ENCODE measurements at regions not wholly inside any gene's neighbourhood (a gene's known extent, or its start where the extent isn't known, plus 50 kb on each side); places are given as distances from the start of the nearest gene placed in this dataset.
A peak's percentile ranks its signal among the peaks of the same experiment; 100 is the strongest.
"Not testable (repeated sequence)": the region's sequence is repeated elsewhere in the genome, so short reads cannot be mapped to it uniquely, and the experiment has no call there.

DNA sequence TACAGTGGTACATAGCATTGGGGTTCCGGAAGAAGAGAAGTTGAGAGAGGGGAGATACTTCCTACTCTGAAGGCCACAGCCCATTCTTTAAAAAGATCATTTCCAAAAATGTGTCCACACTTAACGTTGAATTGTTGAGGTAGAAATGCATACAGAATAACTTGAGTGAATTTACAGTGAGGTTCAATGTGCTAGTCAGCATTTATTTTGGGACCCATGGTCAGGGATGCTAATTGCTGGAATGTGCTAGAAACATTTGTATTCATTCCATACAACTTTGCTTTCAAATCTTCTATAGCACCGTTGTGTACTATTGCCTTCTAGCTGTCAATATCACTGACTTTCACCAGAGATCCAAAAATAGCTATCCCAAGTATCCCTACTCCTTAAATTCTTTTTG lies 325.9 kb downstream of the SATB2 start:
- no peak for DNase-seq (ENCODE audit: low read depth)

DNA sequence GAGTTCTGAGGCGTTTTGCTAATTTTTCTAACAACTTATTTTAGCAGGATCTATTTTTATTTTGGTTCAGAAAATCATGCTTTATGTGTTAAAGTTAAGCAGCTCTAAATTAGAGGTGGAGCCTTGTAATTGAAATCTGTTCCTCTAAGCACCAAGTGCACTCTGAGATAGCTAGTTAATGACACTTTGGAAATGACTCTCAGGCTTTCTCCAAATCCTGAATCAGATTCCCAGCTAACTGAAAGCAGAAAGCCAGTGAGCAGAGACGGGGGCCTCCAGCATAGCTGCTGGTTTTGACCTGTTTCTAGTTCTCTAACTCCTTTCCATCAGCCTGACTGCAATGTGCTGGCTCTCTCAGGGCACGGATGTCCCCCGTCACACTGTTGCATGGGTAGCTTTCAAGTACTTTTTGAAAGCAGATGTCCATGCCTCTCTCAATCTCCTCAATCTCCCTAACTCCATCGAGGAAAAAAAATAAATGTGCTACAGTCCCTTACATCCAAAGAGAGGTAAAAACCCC lies 326.5 kb downstream of the SATB2 start:
- DNase-seq (ENCODE audit: low read depth) = no peak

DNA sequence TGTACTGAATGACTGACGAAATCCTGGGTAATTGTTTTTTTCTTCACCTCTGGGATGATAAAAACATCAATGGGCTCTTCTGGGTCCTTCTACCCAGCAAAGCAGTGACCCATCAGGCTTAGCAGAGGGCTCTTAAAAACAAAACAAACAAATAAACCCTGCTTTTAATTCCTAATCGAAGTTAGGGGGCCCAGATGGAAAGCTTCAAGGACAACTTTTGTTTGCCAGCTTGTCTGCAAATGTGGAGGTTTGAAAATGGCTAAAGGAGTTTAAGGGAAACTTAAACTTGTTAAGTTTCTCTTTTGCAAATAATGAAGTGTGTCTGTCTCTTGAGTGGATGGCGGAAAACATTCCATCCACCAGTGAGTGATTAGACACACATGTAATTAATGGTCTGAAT lies 327.2 kb downstream of the SATB2 start:
- DNase-seq (ENCODE audit: low read depth) = no peak

DNA sequence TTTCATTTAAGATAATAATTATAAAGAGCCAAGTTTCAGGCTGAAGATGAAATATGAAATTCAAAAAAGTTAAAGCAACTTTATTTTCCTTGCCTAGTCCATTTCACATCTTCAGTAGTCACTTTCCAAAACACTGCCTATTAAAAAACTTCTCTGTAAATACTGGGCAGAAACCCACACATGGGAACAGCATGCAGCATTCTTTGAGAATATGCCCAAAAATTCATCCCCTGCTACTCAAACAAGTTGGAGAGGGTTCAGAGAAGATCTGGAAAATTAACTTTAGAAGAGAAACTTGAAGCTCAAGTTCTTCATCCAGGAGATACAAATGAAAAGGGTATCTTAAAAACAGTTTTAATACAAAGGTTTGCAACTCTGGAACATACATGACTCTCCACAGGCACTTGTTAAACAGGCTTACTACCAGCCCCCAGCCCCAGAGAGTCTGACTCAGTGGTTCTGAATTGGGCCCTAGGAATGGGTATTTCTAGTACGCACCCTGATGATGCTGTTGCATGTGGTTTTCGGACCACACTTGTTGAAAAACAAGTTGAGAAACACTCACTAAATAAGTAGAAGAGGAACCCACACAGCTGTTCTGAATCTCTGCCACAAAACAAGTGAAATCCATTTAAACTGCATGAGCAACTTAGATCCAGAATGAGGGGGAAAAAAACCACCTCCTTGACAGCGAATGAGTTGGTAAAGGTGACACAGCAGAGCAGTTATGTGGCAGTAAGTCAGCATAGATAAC lies 329.1 kb downstream of the SATB2 start:
- no peak for DNase-seq (ENCODE audit: low read depth)

DNA sequence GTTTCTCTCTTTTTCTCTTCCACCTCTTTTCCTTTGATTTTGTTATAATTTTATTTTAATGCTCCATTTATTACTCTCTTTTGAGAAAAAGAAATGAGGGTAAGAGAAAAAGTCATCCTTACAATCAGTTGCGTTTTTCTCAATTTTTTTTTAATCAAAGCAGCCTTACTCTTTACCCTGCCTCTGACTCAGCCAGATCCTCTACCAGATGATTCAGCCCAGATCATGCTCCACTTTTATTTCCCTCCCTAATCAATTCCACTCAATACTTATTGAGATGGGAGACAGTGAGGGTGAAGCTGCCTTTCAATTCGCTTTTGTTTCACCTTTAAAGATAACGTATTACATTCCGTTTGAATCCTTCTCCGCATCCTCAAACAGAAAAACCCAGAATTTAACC lies 337.9 kb downstream of the SATB2 start:
- DNase-seq (ENCODE audit: low read depth) = no peak

DNA sequence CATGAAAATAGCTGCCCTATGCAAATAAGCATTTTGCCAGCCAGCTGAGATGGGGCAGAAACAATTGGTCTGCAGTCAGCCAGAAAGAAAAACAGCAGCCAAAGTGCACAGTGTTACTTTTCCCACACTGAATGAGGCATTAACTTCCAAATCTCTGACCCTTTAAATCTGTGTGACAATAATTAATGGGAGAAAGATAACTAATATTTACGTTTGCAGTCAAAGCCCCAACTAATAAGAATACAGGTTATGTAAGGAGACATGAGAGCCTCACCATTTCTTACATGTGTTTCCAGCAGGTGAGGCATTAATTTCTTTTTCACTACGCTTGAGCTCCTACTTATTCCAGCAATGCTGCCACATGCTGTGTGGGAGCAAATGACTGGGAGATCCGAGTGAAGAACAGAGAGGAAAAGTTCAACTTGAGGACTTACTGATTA lies 339.0 kb downstream of the SATB2 start:
- DNase-seq (ENCODE audit: low read depth) = no peak

DNA sequence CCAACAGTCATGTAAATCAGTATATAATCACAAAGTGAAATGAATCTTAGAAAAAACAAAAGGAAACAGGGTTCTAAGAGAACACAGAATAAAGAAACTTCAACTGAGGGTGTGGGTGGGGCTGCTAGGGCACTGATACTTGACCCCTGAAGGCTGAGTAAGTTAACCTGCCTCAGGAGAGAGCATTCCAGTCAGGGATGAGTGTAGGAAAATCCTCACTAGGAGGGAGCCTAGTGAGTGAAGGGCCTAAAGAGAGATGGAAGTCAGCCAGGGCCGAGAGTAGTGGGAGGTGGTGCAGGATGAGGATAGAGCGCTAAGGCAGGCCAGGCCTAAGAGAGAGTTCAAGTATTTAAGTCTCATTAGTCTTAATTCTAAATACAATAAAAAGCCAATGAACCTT lies 342.6 kb downstream of the SATB2 start:
- no peak for DNase-seq (ENCODE audit: low read depth)

DNA sequence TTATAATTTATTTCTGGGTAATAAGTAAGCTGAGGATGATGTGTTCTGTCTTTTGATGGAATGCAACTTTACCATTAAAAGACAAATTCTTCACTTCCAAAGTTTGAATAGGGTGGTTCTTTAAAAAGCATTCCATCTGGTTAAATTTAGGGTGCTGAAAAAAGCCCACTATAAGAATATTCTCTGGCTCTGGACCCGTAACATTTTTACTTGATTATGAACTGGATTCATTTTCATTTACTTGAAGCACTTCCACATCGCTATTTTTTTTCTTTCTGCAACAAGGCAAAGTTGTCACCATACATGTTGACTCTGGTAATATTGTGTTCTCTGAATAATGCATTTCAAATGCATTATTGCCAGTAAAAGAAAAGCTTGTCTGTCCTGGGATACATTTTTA lies 344.6 kb downstream of the SATB2 start:
- no peak for DNase-seq (ENCODE audit: low read depth)

DNA sequence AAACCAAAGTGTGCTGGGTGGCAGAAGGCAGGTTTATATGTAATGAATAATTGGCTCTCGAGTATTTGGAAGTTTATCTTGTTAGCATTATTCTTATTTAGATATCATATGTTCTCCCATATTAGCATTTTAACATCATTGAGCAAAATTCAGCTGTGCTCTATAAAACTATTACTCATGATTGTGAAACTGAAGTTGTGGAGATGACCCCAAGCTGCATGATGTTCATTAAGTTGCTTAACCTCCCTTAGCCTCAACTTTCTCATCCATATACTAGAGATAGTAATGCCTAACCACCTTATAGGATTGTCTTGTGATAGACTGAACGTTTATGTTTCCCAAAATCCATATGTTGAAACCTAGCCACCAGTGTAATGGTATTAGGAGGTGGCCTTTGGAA lies 346.3 kb downstream of the SATB2 start:
- DNase-seq (ENCODE audit: low read depth) = no peak

DNA sequence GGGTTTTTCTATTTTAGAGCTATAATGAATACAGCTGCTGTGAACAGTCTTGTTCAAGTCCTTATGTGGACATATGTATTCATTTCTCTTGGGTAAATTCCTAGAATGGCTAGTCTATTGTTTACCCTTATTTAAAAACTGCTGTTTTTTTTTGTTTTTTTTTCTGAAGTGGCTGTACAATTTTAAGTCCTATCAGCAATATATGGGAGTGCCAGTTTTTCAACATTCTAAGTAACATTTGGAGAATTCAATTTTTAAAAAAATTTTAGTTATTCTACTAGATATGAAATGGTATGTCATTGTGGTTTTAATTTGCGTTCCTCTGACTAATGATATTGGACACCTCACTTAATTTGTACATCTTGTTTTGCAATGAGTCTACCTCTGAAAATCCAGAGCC lies 349.7 kb downstream of the SATB2 start:
- DNase-seq (ENCODE audit: low read depth) = no peak

DNA sequence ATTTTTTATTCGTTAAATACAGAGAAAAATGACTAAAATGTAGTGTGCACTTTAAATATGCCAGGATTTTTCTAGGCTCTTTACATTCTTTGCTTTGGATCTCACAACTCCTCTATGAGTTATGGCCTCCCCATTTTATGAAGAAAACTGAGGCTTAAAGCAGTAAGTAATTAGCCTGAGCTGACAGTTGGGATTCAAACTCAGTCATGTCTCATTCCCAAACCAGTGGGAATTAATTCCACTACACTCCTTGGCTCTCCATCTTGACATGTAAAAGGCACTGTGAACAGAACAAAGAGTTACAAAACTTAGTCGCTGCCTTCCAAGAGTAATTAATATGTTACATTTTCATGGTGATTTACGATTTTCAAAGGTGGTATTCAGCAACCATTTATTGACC lies 351.9 kb downstream of the SATB2 start:
- DNase-seq (ENCODE audit: low read depth) = no peak

DNA sequence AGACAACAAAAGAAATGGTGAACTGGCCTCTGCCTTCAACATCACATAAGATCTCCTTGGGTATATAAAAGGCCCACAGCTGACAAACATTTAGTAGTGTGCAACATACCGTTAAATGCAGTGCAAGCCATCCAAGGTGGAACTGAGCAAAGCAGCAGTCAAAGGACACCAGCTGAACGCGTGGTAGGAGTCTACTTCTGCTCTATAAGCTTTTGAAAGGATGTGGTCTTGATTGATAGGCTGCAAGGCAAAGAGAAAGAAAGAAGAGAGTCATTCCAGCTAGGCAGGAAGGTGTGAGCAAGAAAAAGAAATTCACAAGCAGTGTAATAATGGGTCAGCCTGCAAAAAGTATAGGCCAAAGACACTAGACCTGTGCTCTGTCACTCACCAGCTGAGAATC lies 356.3 kb downstream of the SATB2 start:
- DNase-seq (ENCODE audit: low read depth) = no peak

DNA sequence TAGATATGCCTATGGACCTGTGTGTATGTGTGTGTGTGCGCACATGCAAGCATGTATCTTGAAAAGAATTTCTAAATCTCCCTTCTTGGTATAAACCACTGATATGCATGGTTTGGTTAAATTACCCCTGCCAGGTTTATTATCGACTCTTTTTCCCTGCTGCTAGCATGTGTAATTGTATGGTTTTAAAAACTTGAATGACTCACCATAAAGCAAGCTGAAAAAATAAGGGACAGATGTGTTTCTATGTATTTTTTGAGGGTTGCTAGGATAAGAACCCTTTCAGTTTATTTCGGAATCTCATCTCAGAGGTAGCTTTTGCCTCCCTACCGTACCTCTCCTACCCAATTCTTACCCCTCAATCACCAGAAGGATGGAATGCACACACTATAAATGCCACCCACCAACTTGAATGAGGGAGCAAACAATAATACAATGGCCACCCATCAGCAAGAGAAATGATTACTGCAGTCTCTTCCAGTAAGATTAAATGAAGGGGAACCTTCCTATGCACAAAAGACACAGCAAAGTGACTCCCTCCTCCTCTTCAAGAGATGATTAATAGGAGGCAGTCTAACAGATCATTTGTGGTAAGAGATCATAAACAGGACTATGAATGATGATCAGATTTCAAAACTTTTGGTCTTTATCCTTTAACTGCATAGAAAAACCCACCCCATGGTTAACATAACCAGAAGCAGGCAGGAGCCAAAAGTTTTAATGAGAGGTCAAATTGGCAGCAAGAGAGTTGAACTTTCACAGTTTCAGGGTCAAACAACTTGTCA lies 357.2 kb downstream of the SATB2 start:
- peak; percentile 46 for DNase-seq (ENCODE audit: low read depth)

DNA sequence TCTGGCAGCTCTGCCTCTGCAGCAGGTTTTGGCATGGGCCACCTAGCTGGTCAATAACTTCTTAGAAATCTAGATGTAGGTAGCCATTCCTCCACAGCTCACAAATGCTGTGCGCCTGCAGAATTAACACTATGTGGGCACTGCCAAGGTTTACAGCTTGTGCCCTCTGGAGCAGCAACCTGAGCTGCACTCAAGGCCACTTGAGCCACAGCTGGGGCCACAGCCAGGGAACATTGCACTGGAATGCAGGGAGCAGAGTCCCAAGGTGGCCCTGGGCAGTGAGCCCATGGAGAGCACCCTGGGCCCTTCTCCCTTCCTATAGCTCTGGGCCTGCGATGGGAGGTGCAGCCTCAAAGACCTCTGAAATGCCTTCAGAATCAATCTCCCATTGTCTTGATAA lies 365.3 kb downstream of the SATB2 start:
- no peak for DNase-seq (ENCODE audit: low read depth)

DNA sequence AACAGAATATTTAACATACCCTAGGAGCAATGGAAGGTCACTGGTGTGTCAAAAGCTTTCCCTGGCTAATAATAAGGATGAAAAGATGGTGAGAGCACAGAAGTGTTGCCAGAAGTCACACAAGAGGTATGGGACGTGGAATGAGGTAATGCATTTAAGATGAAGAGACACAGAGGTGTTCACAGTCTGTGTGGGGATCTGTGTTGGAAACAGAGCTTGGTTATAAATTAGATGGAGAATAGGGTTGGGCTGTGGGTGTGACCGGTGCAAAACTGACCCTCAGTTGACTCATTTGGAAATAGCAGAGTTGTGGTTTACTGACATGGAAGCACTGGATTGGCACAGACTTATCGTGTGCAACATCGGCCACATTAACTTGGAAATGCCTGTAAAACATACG lies 372.5 kb downstream of the SATB2 start:
- DNase-seq (ENCODE audit: low read depth) = peak; percentile 59

DNA sequence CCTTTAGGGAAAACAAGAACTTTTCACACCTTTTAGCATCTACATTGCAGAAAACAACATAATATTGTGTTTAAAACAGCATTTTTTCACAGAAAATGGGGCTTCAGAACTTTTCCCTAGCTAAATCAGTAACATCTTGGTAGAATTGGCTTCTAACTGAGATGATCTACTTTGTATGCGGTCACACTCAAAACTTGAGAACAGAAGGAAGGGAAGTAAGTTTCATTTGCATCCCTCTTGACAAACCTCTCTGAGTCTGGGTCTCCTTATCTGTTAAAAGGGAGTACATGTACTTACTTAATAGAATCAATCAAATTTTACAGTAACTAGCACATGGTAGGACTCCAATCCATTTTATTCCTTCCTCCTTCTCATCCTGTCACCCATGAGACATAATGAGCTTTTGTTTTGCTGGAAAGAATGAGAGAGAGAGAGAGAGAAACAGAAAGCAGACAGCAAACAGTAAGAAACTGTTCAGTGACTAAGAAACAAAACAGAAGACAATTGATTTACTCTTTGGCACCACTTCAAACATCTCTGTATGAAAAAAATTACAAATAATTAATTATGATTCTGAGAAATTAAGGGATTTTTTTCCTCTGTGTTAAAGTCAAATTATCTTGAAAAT lies 387.3 kb downstream of the SATB2 start:
- DNase-seq (ENCODE audit: low read depth) = no peak

DNA sequence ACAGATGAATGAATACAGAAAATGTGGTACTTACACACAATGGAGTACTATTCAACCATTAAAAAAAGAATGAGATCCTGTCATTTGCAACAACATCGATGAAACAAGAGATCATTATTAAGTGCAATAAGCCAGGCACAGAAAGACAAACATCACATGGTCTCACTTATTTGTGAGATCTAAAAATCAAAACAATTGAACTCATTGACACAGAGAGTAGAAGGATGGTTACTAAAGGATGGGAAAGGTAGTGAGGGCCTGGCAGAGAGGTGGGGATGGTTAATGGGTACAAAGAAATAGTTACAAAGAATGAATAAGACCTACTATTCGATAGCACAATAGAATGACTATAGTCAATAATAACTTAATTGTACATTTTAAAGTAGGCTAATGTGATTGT lies 393.5 kb downstream of the SATB2 start:
- no peak for DNase-seq (ENCODE audit: low read depth)

DNA sequence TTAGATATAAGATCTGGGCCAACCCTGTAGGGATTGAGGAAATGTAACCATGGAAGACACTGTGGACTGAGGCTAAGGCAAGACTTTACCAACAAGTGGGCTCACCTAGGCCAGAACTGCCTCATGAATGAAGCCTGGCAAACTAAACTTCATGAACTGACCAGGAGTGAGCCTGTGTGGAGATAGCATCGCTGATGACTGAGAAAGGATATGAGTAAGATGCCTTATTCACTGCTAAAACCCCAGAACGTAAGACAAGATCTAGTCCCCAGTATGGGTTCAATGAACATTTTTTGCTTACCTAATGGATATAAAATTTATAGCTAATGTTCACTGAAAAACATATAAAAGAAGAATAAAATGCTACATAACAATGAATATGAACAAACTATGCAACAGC lies 399.8 kb downstream of the SATB2 start:
- peak; percentile 5 for DNase-seq (ENCODE audit: low read depth)

DNA sequence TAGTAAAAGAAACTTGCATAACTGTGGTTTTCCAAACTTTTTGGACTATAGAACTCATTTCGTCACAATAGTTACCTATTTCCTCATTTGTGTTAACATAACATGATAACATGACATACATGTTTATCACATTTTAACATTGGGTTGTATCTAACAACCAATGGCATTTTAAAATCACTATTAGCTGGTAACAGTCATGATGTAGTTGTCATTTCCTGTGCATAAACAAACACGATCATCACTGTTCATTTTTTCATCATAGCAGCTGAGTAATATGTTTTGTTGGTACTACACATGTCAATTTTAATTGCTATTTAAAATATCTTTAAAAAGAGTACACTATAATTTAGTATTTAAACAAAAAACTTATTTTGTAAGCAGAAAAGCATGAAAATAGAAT lies 402.4 kb downstream of the SATB2 start:
- no peak for DNase-seq (ENCODE audit: low read depth)

DNA sequence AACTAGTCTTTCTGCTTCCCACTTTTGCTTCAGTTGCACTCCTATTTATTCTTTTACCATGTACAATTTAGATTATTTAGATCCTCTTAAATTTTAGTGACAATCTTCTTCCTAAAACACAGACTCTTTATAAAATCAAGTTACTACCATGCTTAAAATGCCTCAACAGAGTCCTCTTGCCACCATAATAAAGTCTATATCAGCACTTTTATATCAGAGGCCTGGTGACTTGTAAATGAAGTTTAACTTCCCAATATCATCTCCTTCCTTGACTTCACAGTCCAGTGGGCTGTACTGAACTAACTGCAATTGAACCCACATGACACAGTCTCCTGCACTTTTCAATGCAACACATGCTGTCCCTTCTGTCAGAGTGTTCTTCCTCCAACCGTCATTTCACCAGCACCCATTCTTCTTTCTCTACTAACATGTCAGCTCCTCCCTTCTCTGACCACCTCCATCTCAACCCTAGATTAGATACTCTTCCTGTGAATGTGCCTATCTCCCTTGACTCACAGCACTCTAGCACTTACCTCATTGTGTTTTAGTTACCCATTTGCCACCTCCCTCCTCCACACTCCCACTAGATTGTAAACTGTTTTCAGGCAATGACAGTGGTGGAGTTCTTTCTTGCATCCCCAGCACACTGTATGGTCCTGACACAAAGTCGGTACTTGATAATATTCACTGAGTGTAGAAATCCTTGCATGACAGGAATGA lies 414.9 kb downstream of the SATB2 start:
- DNase-seq (ENCODE audit: low read depth) = no peak

DNA sequence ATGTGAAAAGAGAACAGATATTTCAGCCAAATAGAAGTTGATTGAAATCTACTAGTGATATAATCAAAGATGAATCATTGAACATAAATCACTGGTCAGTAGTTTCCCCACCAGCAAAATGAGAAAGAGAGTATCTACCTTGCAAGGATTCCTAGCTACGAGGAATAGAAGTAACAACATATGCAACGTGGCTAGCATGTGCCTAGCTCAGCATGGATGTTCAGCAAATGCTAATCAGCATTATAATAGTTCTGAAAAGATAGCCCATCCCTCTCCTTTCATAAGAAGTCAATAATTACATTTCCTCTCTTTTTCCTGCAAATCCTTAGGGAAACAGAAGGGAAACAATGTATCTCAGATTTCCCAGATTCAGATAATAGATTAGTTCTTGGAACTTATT lies 417.2 kb downstream of the SATB2 start:
- DNase-seq (ENCODE audit: low read depth) = no peak

DNA sequence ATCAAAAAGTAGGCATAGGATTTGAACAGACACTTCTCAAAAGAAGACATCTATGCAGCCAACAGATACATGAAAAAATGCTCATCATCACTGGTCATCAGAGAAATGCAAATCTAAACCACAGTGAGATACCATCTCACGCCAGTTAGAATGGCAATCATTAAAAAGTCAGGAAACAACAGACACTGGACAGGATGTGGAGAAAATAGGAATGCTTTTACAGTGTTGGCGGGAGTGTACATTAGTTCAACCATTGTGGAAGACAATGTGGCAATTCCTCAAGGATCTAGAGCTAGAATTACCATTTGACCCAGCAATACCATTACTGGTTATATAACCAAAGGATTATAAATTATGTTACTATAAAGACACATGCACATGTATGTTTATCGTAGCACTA lies 424.0 kb downstream of the SATB2 start:
- DNase-seq (ENCODE audit: low read depth) = not testable (repeated sequence)

Data from Daoy (cell line).